BLaER1 treated with 17β-estradiol and CSF1 and Interleukin-3, amounts not matched to agents 10 nM and 100 nM (cell line): ENCODE measurements at regions not wholly inside any gene's neighbourhood (a gene's known extent, or its start where the extent isn't known, plus 50 kb on each side); places are given as distances from the start of the nearest gene placed in this dataset.

Experiments used
- H3K27ac ChIP-seq, 11 experiments: shearing (Covaris generic); formaldehyde crosslinking; 2 replicates each; pipeline ENCODE4 v1.8.1; 2022
- H3K27me3 ChIP-seq, 11 experiments: shearing (Covaris generic); formaldehyde crosslinking; 2 replicates each; pipeline ENCODE4 v1.8.1; 2022
- H3K36me3 ChIP-seq, 11 experiments: shearing (Covaris generic); formaldehyde crosslinking; 2 replicates each; pipeline ENCODE4 v1.8.1; 2022
- H3K4me1 ChIP-seq, 10 experiments: shearing (Covaris generic); formaldehyde crosslinking; 2 replicates each; pipeline ENCODE4 v1.8.1; 2022
- H3K4me2 ChIP-seq, 11 experiments: shearing (Covaris generic); formaldehyde crosslinking; 2 replicates each; pipeline ENCODE4 v1.8.1; 2022
- H3K4me3 ChIP-seq, 10 experiments: shearing (Covaris generic); formaldehyde crosslinking; 2 replicates each; pipeline ENCODE4 v1.8.1; 2022
- H3K9ac ChIP-seq, 11 experiments: shearing (Covaris generic); formaldehyde crosslinking; 2 replicates each; pipeline ENCODE4 v1.8.1; 2022
- H3K9me3 ChIP-seq, 11 experiments: shearing (Covaris generic); formaldehyde crosslinking; replicated peaks in 1 of 11; 2 replicates each; pipeline ENCODE4 v1.8.1; 2022
- H4K20me1 ChIP-seq, 11 experiments: shearing (Covaris generic); formaldehyde crosslinking; 2 replicates each; pipeline ENCODE4 v1.8.1; 2022
- Cebpa-rat ChIP-seq, 11 experiments: shearing (Covaris generic); IDR thresholded peaks; 2 replicates each; pipeline ENCODE4 v1.8.1; 2022

DNA sequence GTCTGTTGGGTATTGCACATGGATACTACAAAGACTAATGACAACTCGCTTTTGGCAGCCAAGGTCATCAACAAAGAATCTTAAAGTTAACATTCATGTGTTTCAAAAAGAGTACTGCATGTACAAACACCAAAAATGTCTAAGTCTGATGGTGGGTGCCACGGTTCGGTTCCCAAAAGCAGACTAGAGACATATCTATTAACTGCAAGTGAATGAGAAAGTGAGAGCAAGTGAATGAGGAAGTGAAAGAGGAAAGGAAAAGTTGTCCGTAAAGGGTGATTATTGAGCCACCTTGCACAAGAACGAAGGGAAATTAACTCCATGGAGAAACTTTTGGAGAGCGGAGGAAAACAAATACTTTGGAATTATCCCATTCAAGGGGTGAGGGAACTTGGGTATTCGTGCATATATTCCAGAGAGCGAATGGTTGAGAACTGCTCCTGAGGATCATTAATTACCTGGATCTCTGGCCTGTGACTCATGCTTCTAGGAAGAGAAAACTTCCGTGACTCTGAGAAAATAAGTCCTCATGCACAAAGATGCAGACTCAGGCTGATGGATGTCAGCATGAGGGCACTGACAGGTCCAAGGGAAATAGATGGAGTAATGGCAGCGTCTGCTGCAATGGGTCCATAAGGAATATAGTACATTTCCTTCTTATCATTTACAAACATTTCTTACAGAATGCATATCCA, 336.5 kb upstream of the TGFBR2 start:
- no peaks in the 10 kb centered on the region; a peak in 1 of 22 replicates for H3K27me3 ChIP-seq
- no peaks in the 10 kb centered on the region for H3K36me3 ChIP-seq
- peak overlapping the region in 2 of 11 experiments; percentile 8 to 23; a peak in 2 of 22 replicates for H3K27ac ChIP-seq
- TF ChIP-seq Cebpa-rat (IDR thresholded peaks at IDR 0.05), result peak in 2 of 11 experiments; percentile 18 to 24; a peak in 2 of 22 replicates
- peak overlapping the region; percentile 16 to 67 (median 42); a peak in 19 of 22 replicates for H3K4me2 ChIP-seq
- H3K9ac ChIP-seq, result no peak overlapping the region
- H3K4me1 ChIP-seq, result peaks cover 8 to 18% (median 11%) of the 10 kb centered on the region in 10 experiments; a peak in 18 of 20 replicates
- peaks cover 0 to 19% (median 10%) of the 10 kb centered on the region in 11 experiments; a peak in 16 of 22 replicates for H3K9me3 ChIP-seq
- H3K4me3 ChIP-seq, result no peak overlapping the region
- peaks cover 0 to 3% (median 0%) of the 10 kb centered on the region in 11 experiments; a peak in 1 of 22 replicates for H4K20me1 ChIP-seq

GRCh38 chr3:30271781-30272180, 334.6 kb upstream of the TGFBR2 start:
- peaks cover 7 to 22% (median 16%) of the 10 kb centered on the region in 11 experiments; a peak in 20 of 22 replicates for H3K9me3 ChIP-seq
- H3K4me2 ChIP-seq, result no peak overlapping the region
- no peak for TF ChIP-seq Cebpa-rat (IDR thresholded peaks at IDR 0.05)
- no peak overlapping the region for H3K9ac ChIP-seq
- no peaks in the 10 kb centered on the region; a peak in 1 of 22 replicates for H3K27me3 ChIP-seq
- H4K20me1 ChIP-seq, result peaks cover 0 to 3% (median 0%) of the 10 kb centered on the region in 11 experiments; a peak in 1 of 22 replicates
- no peaks in the 10 kb centered on the region for H3K36me3 ChIP-seq
- peaks cover 8 to 18% (median 11%) of the 10 kb centered on the region in 10 experiments; a peak in 18 of 20 replicates for H3K4me1 ChIP-seq
- no peak overlapping the region for H3K27ac ChIP-seq
- H3K4me3 ChIP-seq, result no peak overlapping the region

- Histone ChIP-seq H3K27me3 (no peaks in the 10 kb centered on the region; a peak in 1 of 22 replicates), H3K36me3 (no peaks in the 10 kb centered on the region), H4K20me1 (peaks cover 0 to 3% (median 0%) of the 10 kb centered on the region in 11 experiments; a peak in 1 of 22 replicates), H3K4me3 (no peak overlapping the region), H3K4me1 (peaks cover 8 to 18% (median 11%) of the 10 kb centered on the region in 10 experiments; a peak in 18 of 20 replicates), H3K27ac (no peak overlapping the region), H3K4me2 (no peak overlapping the region), H3K9ac (no peak overlapping the region), H3K9me3 (peaks cover 22 to 39% (median 31%) of the 10 kb centered on the region in 11 experiments)
- TF ChIP-seq Cebpa-rat (IDR thresholded peaks at IDR 0.05), result no peak
Measured at GRCh38 chr3:30273304-30274072, 332.9 kb upstream of the TGFBR2 start.

GRCh38 chr3:30277494-30277893, 328.9 kb upstream of the TGFBR2 start:
- Histone ChIP-seq H3K4me2 (no peak overlapping the region), H3K4me1 (peaks cover 0 to 6% (median 0%) of the 10 kb centered on the region in 10 experiments; a peak in 6 of 20 replicates), H3K9ac (no peak overlapping the region), H3K36me3 (no peaks in the 10 kb centered on the region), H3K9me3 (peaks cover 45 to 66% (median 57%) of the 10 kb centered on the region in 11 experiments), H3K4me3 (no peak overlapping the region), H4K20me1 (no peaks in the 10 kb centered on the region), H3K27ac (no peak overlapping the region), H3K27me3 (no peaks in the 10 kb centered on the region)
- no peak for TF ChIP-seq Cebpa-rat (IDR thresholded peaks at IDR 0.05)

- TF ChIP-seq Cebpa-rat (IDR thresholded peaks at IDR 0.05), result no peak
- Histone ChIP-seq H3K9me3 (peaks cover 40 to 51% (median 44%) of the 10 kb centered on the region in 11 experiments), H3K36me3 (no peaks in the 10 kb centered on the region), H3K4me1 (peaks cover 18 to 39% (median 23%) of the 10 kb centered on the region in 10 experiments), H4K20me1 (no peaks in the 10 kb centered on the region), H3K27ac (no peak overlapping the region), H3K4me2 (no peak overlapping the region), H3K9ac (no peak overlapping the region), H3K4me3 (no peak overlapping the region), H3K27me3 (no peaks in the 10 kb centered on the region)
Measured at GRCh38 chr3:30281526-30281925, 324.9 kb upstream of the TGFBR2 start.

DNA sequence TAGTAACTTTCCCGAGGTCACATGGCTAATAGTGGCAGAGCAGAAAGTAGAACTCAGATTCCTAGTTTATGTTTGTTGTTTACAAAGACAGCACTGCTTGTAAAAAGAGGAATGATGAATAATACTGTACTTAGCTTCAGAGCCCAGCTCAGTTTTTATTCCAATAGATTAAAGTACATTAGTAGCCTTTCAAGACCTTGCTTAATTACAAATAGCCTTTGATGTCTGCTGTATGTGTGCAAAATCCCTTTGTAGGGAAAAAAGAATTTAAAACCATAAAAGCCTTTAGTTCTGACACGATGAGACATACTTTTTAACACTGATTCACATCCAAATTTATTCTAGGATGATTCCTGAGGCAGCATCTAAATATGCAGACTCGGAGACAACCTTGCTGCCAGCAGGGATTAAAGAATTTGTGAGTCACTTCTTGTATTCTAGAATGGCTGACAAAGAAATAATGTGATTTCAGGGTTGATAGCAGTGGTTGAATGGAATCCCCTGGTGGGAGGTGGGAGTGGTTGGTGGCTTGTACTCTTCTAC, 324.2 kb upstream of the TGFBR2 start:
- Histone ChIP-seq H3K9me3 (peaks cover 35 to 44% (median 40%) of the 10 kb centered on the region in 11 experiments), H4K20me1 (no peaks in the 10 kb centered on the region), H3K4me3 (no peak overlapping the region), H3K4me1 (peaks cover 25 to 46% (median 30%) of the 10 kb centered on the region in 10 experiments), H3K27me3 (no peaks in the 10 kb centered on the region), H3K27ac (peak overlapping the region in 1 of 11 experiments; percentile 16; a peak in 1 of 22 replicates), H3K36me3 (no peaks in the 10 kb centered on the region), H3K9ac (no peak overlapping the region), H3K4me2 (peak overlapping the region in 3 of 11 experiments; percentile 8 to 60 (median 23); a peak in 5 of 22 replicates)
- no peak for TF ChIP-seq Cebpa-rat (IDR thresholded peaks at IDR 0.05)

GRCh38 chr3:30285188-30286006, 321.0 kb upstream of the TGFBR2 start:
- Histone ChIP-seq H3K36me3 (no peaks in the 10 kb centered on the region), H3K9ac (0 out of 22 replicates have a peak overlapping the region, but pooled peaks of 1 of the 11 experiments have one; percentile 47), H3K4me1 (peaks cover 41 to 78% (median 55%) of the 10 kb centered on the region in 10 experiments), H3K27ac (peak overlapping the region in 9 of 11 experiments; percentile 5 to 69 (median 32); a peak in 12 of 22 replicates), H3K9me3 (peaks cover 3 to 12% (median 9%) of the 10 kb centered on the region in 11 experiments; a peak in 18 of 22 replicates), H3K4me2 (peak overlapping the region; percentile 66 to 86 (median 77)), H3K4me3 (no peak overlapping the region), H3K27me3 (no peaks in the 10 kb centered on the region), H4K20me1 (no peaks in the 10 kb centered on the region)
- no peak for TF ChIP-seq Cebpa-rat (IDR thresholded peaks at IDR 0.05)
